Retinal pigment epithelial cell (primary cell): ENCODE measurements at regions not wholly inside any gene's neighbourhood (a gene's known extent, or its start where the extent isn't known, plus 50 kb on each side); places are given as distances from the start of the nearest gene placed in this dataset.

Source experiments
- DNase-seq: peaks from one replicate; pipeline ENCODE4 v3.0.0-alpha.2; 2010; ENCODE audit warnings: low read depth
- H3K4me3 ChIP-seq: 2 replicates; pipeline ENCODE4 v1.5.1; 2011; ENCODE audit warnings: mild to moderate bottlenecking, low read length, control low read depth, moderate library complexity
- CTCF ChIP-seq: conservative IDR thresholded peaks from 2 replicates; pipeline ENCODE4 v1.5.1; 2011; ENCODE audit warnings: low read depth, low read length, control low read depth, inconsistent platforms

GRCh38 chr9:79507801-79508200 lies 64.0 kb upstream of the TLE4 start:
- H3K4me3 ChIP-seq, result no peak overlapping the region
- no peak for TF ChIP-seq CTCF

GRCh38 chr9:79512251-79512650 lies 59.5 kb upstream of the TLE4 start:
- no peak for DNase-seq
- TF ChIP-seq CTCF, result no peak

More at GRCh38 chr9:79507801-79508200, 64.0 kb upstream of the TLE4 start:
- no peak for DNase-seq

More at GRCh38 chr9:79512251-79512650, 59.5 kb upstream of the TLE4 start:
- no peak overlapping the region for H3K4me3 ChIP-seq
